ENCODE measurements at regions not wholly inside any gene's neighbourhood (a gene's known extent, or its start where the extent isn't known, plus 50 kb on each side); places are given as distances from the start of the nearest gene placed in this dataset.

GRCh38 chr16:61042737-61043136 is 993.5 kb downstream of the CDH8 start:
- H3K9me3 ChIP-seq (ENCODE audit: control insufficient read depth, insufficient read depth, low read depth, low read length): no peaks in the 10 kb centered on the region
- TF ChIP-seq SIN3A (IDR thresholded peaks at IDR 0.05; ENCODE audit: borderline replicate concordance, insufficient read depth, low read depth, low read length): no peak
- TF ChIP-seq REST (IDR thresholded peaks at IDR 0.05; ENCODE audit: insufficient read depth in 1 of 2, low read depth in 2 of 2, low read length in 1 of 2): peak; percentile 39 to 71; a peak in 2 of 4 replicates
- no peaks in the 10 kb centered on the region for H3K36me3 ChIP-seq (ENCODE audit: control insufficient read depth, insufficient read depth, low read length)
- H3K27ac ChIP-seq (ENCODE audit: low read length): no peak overlapping the region
- intact Hi-C loops (cut with micrococcal nuclease; ENCODE audit: unreplicated experiment) (no loop called here), in situ Hi-C loops (cut with HindIII; ENCODE audit: low pct_unique_long_range_greater_than_20kb, low sequenced_read_pairs) (no loop called here)
- no peak for DNase-seq (ENCODE audit: low read depth, low spot score)
- POLR2A ChIA-PET: no interaction called here
- CTCF ChIA-PET: no interaction called here
- H3K27me3 ChIP-seq (ENCODE audit: control insufficient read depth, insufficient read depth, low read length): no peaks in the 10 kb centered on the region
- BruUV-seq (replicated peaks): no TSS peak
- no peaks in the 10 kb centered on the region for H3K4me1 ChIP-seq (ENCODE audit: control insufficient read depth, insufficient read depth, low read length)
- H3K4me3 ChIP-seq (ENCODE audit: low read depth in 2 of 2, low read length in 2 of 2): no peak overlapping the region
- no peak for ATAC-seq

GRCh38 chr16:61030616-61031015 is 1005.6 kb downstream of the CDH8 start:
- Histone ChIP-seq H3K4me3 (ENCODE audit: low read depth in 2 of 2, low read length in 2 of 2) (no peak overlapping the region), H3K27ac (ENCODE audit: low read length) (no peak overlapping the region), H3K27me3 (ENCODE audit: control insufficient read depth, insufficient read depth, low read length) (no peaks in the 10 kb centered on the region), H3K36me3 (ENCODE audit: control insufficient read depth, insufficient read depth, low read length) (no peaks in the 10 kb centered on the region), H3K4me1 (ENCODE audit: control insufficient read depth, insufficient read depth, low read length) (no peaks in the 10 kb centered on the region), H3K9me3 (ENCODE audit: control insufficient read depth, insufficient read depth, low read depth, low read length) (no peaks in the 10 kb centered on the region)
- ATAC-seq (no peak), DNase-seq (ENCODE audit: low read depth, low spot score) (no peak)
- BruUV-seq (replicated peaks): no TSS peak
- in situ Hi-C loops (cut with HindIII; ENCODE audit: low pct_unique_long_range_greater_than_20kb, low sequenced_read_pairs): no loop called here
- no peak for TF ChIP-seq TCF7L2 (IDR thresholded peaks at IDR 0.05; ENCODE audit: low read depth, low read length)
- TF ChIP-seq REST (IDR thresholded peaks at IDR 0.05; ENCODE audit: insufficient read depth in 1 of 2, low read depth in 2 of 2, low read length in 1 of 2): no peak
- no peak for TF ChIP-seq SIN3A (IDR thresholded peaks at IDR 0.05; ENCODE audit: borderline replicate concordance, insufficient read depth, low read depth, low read length)
- TF ChIP-seq CTCF (IDR thresholded peaks at IDR 0.05): no peak
- no peak for TF ChIP-seq POLR2AphosphoS5 (IDR thresholded peaks at IDR 0.05; ENCODE audit: low read depth, low read length)
- ChIA-PET POLR2A (no interaction called here), CTCF (no interaction called here)
- intact Hi-C loops (cut with micrococcal nuclease; ENCODE audit: unreplicated experiment): no loop called here

Data from Panc1 (cell line).